HAP-1 (cell line): ENCODE measurements at regions not wholly inside any gene's neighbourhood (a gene's known extent, or its start where the extent isn't known, plus 50 kb on each side); places are given as distances from the start of the nearest gene placed in this dataset.
"Not testable (repeated sequence)": the region's sequence is repeated elsewhere in the genome, so short reads cannot be mapped to it uniquely, and the experiment has no call there.

Experiments
- DNase-seq, 2 experiments: peaks; one replicate each; pipeline ENCODE4 v3.0.0-alpha.2; 2016 to 2020; ENCODE audit warnings: low spot score in 2 of 2
- H3K27me3 ChIP-seq: fragments of 250-450 bp; sonication (Bioruptor Pico); 2 replicates; pipeline ENCODE4 v1.5.1; 2020; ENCODE audit warnings: low read depth, mild to moderate bottlenecking, moderate library complexity
- H3K36me3 ChIP-seq: fragments of 250-450 bp; sonication (Bioruptor Pico); replicated peaks from 2 replicates; pipeline ENCODE4 v1.5.1; 2020; ENCODE audit warnings: mild to moderate bottlenecking
- H3K4me1 ChIP-seq: fragments of 250-450 bp; sonication (Bioruptor Pico); 2 replicates; pipeline ENCODE4 v1.5.1; 2020; ENCODE audit warnings: mild to moderate bottlenecking
- H3K4me3 ChIP-seq: fragments of 250-450 bp; sonication (Bioruptor Pico); 2 replicates; pipeline ENCODE4 v1.5.1; 2020; ENCODE audit warnings: mild to moderate bottlenecking, moderate library complexity
- H3K9me3 ChIP-seq: fragments of 250-450 bp; sonication (Bioruptor Pico); 2 replicates; pipeline ENCODE4 v1.5.1; 2020; ENCODE audit warnings: mild to moderate bottlenecking, moderate library complexity
- in situ Hi-C: fragments of 300-500 bp; cut with MboI; formaldehyde crosslinking; loops from 3 replicates; pipeline ENCODE4 v1.14.3; 2020; ENCODE audit warnings: low sequenced_read_pairs, inconsistent platforms, mixed read lengths

DNA sequence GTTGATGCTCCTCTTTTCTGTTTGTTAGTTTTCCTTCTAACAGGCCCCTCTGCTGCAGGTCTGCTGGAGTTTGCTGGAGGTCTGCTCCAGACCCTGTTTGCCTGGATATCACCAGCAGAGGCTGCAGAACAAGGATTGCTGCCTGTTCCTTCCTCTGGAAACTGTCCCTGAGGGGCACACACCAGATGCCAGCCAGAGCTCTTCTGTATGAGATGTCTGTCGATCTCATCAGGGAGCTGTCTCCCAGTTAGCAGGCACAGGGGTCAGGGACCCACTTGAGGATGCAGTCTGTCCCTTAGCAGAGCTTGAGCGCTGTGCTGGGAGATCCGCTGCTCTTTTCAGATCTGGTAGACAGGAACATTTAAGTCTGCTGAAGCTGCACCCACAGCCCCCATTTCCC lies 422.3 kb upstream of the SYNCRIP start:
- in situ Hi-C loops, H3K9me3 ChIP-seq, DNase-seq, H3K4me1 ChIP-seq, H3K27me3 ChIP-seq, H3K36me3 ChIP-seq, H3K4me3 ChIP-seq: not testable (repeated sequence)

DNA sequence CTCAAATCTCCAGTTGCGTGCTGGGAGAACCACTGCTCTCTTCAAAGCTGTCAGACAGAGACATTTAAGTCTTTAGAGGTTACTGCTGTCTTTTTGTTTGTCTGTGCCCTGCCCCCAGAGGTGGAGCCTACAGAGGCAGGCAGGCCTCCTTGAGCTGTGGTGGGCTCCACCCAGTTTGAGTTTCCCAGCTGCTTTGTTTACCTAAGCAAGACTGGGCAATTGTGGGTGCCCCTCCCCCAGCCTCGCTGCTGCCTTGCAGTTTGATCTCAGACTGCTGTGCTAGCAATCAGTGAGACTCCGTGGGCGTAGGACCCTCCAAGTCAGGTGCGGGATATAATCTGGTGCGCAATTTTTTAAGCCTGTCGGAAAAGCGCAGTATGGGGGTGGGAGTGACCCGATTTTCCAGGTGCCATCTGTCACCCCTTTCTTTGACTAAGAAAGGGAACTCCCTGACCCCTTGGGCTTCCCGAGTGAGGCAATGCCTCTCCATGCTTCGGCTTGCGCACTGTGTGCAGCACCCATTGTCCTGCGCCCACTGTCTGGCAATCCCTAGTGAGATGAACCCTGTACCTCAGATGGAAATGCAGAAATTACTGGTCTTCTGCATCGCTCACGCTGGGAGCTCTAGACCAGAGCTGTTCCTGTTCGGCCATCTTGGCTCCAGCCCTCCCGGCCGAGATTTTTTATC lies 414.8 kb upstream of the SYNCRIP start:
- H3K27me3 ChIP-seq, H3K4me1 ChIP-seq, in situ Hi-C loops, H3K4me3 ChIP-seq, H3K36me3 ChIP-seq, H3K9me3 ChIP-seq: not testable (repeated sequence)
- peak in 1 of 2 experiments; percentile 12 for DNase-seq

DNA sequence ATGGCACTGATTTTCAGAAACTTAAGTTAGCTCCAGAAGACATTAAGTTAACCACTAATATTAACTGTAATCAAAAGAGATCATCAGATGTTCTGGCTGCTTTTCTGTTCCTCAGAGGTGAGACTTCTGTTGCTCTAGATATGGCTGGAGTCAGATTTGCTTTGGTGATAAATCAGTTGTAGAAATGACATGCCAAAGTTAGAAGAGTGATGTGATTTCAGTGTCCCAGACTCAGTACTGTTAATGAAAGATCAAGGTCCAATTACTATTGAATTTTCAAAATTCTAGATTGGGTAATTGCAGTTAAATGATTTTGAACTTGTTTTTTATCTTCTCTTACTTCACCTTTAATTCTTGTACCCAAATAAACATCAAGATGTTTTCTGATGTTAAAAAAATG lies 402.4 kb upstream of the SYNCRIP start:
- no peak for DNase-seq
- in situ Hi-C loops, result no loop called here

GRCh38 chr6:86042214-86042613 lies 399.5 kb upstream of the SYNCRIP start:
- in situ Hi-C loops, result no loop called here
- Histone ChIP-seq H3K4me3 (no peak overlapping the region), H3K27me3 (no peaks in the 10 kb centered on the region), H3K36me3 (no peaks in the 10 kb centered on the region), H3K4me1 (no peaks in the 10 kb centered on the region), H3K9me3 (no peaks in the 10 kb centered on the region)
- DNase-seq, result no peak

More for the DNA sequence above, 402.4 kb upstream of the SYNCRIP start:
- no peaks in the 10 kb centered on the region for H3K36me3 ChIP-seq
- H3K27me3 ChIP-seq, result no peaks in the 10 kb centered on the region
- no peak overlapping the region for H3K4me3 ChIP-seq
- no peaks in the 10 kb centered on the region for H3K4me1 ChIP-seq
- no peaks in the 10 kb centered on the region for H3K9me3 ChIP-seq

DNA sequence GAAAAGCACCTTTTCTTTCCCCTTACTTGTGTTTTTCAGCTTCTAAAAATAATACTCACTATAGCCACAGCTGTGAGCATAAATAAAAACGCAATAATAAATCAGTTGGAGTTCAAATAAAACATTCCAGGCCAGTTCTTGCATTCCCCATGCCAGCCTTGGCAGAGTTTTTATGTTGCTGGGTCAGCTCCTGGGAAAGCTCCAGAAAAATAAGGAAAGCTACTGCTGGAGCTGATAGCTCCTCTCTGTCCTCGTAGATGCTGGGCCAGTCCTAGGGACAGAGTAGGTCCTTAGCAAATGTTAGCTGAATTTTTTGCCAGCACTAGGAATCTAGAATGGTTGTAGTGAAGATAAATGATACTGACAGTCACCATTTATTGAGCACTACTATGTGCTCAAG lies 389.0 kb upstream of the SYNCRIP start:
- H3K4me1 ChIP-seq, result no peaks in the 10 kb centered on the region
- no peak overlapping the region for H3K4me3 ChIP-seq
- in situ Hi-C loops, result no loop called here
- no peaks in the 10 kb centered on the region for H3K27me3 ChIP-seq
- H3K36me3 ChIP-seq, result no peaks in the 10 kb centered on the region
- DNase-seq, result no peak
- H3K9me3 ChIP-seq, result no peaks in the 10 kb centered on the region

DNA sequence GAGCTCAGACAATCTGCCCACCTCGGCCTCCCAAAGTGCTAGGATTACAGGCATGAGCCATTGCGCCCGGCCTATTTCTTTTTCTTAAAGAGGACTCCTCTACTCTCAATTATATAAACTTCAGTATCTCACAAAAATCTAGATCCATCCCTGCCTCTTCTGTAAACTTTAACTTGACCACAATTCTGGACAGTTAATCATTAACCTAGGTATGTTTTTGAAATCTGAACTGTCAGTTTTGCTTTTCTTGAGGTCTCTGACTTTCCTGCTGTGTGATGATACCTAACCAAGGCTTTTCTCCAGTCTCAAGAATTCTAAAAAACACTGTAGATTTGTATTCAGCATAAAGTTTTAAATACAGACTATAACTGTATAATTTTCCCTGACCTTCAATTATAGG lies 388.2 kb upstream of the SYNCRIP start:
- Histone ChIP-seq H3K4me1 (no peaks in the 10 kb centered on the region), H3K27me3 (no peaks in the 10 kb centered on the region), H3K4me3 (no peak overlapping the region), H3K9me3 (no peaks in the 10 kb centered on the region), H3K36me3 (no peaks in the 10 kb centered on the region)
- DNase-seq, result no peak
- in situ Hi-C loops, result no loop called here

DNA sequence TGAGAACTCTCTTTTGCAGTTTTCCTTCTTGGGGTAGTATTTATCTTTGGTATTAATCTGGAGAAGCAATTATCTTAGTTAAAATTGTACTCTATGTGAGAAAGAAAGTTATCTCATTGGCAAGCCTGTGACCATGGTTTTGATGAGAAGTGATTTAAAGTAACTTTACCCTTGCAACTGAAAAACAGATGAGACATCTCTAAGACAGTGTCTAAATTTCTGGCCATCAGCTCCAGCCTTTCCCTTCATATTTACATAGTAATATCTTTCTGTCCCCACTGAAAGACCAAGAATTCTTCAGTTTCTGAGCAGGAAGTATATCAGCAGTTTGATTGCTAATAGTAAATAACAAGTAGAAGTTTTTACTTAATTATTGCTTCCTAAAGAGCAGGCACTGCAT lies 386.1 kb upstream of the SYNCRIP start:
- in situ Hi-C loops, result no loop called here
- DNase-seq, result no peak
- H3K4me1 ChIP-seq, result no peaks in the 10 kb centered on the region
- H3K9me3 ChIP-seq, result no peaks in the 10 kb centered on the region
- H3K4me3 ChIP-seq, result no peak overlapping the region
- H3K36me3 ChIP-seq, result no peaks in the 10 kb centered on the region
- no peaks in the 10 kb centered on the region for H3K27me3 ChIP-seq

GRCh38 chr6:86026890-86027289 lies 384.2 kb upstream of the SYNCRIP start:
- H3K4me1 ChIP-seq, H3K27me3 ChIP-seq, H3K9me3 ChIP-seq, H3K36me3 ChIP-seq, DNase-seq, H3K4me3 ChIP-seq, in situ Hi-C loops: not testable (repeated sequence)

GRCh38 chr6:86017236-86017635 lies 374.6 kb upstream of the SYNCRIP start:
- no peaks in the 10 kb centered on the region for H3K36me3 ChIP-seq
- no peaks in the 10 kb centered on the region for H3K9me3 ChIP-seq
- no peaks in the 10 kb centered on the region for H3K4me1 ChIP-seq
- H3K4me3 ChIP-seq, result no peak overlapping the region
- H3K27me3 ChIP-seq, result no peaks in the 10 kb centered on the region
- DNase-seq, result no peak
- in situ Hi-C loops, result no loop called here

DNA sequence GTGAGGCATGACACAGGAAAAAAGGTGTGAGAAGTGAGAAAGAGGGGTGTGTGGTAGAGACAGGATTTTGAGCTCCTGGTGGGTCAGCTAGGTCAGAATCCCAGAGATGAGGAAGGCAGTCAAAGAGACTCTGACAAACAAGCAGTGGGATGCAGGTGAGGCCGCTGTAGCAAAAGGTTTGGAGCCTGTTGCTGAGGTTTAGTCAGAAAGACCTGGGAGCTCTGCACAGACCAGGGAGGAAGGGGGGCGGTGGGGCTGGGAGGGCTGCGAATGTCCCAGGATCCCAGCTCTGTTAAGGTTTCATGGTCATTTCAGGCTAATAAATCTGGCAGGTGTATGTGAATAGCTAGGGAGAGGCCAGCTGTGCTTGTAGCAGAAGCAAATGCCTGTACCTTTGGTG lies 373.9 kb upstream of the SYNCRIP start:
- DNase-seq, result no peak
- H3K4me1 ChIP-seq, result no peaks in the 10 kb centered on the region
- H3K27me3 ChIP-seq, result no peaks in the 10 kb centered on the region
- no peaks in the 10 kb centered on the region for H3K36me3 ChIP-seq
- in situ Hi-C loops, result no loop called here
- no peak overlapping the region for H3K4me3 ChIP-seq
- no peaks in the 10 kb centered on the region for H3K9me3 ChIP-seq

DNA sequence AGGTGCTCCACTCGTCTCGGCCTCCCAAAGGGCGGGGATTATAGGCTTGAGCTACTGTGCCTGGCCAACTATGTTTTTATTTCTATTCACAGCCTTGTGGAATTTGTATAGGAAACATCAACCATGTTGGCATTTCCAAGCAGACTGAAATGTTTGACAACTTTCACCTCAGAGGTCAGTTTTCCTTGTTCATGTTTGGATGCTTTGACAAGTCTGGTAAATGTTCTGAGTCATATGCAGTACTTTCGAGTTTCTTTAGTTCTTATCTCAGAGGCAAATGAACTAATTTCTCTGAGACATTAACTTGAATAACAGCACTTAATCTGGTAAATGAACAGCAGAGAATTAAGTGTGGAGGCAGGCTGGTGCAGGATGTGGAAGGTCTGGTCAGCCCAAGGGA lies 373.4 kb upstream of the SYNCRIP start:
- H3K4me3 ChIP-seq, result no peak overlapping the region

DNA sequence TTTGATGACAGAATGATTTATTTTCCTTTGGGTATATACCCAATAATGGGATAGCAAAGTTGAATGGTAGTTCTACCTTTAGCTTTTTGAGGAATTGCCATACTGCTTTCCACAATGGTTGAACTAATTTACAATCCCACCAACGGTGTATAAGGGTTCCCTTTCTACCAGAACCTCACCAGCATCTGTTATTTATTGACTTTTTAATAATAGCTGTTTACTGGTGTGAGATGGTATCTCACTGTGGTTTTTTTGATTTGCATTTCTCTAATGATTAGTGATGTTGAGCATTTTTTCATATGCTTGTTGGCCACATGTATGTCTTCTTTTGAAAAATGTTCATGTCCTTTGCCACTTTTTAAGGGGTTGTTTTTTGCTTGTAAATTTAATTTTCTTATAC lies 370.3 kb upstream of the SYNCRIP start:
- DNase-seq, H3K36me3 ChIP-seq, in situ Hi-C loops, H3K4me3 ChIP-seq, H3K4me1 ChIP-seq, H3K9me3 ChIP-seq, H3K27me3 ChIP-seq: not testable (repeated sequence)

More for the DNA sequence above, 373.4 kb upstream of the SYNCRIP start:
- Histone ChIP-seq H3K36me3 (no peaks in the 10 kb centered on the region), H3K4me1 (no peaks in the 10 kb centered on the region), H3K9me3 (no peaks in the 10 kb centered on the region), H3K27me3 (no peaks in the 10 kb centered on the region)
- in situ Hi-C loops, result no loop called here
- no peak for DNase-seq

DNA sequence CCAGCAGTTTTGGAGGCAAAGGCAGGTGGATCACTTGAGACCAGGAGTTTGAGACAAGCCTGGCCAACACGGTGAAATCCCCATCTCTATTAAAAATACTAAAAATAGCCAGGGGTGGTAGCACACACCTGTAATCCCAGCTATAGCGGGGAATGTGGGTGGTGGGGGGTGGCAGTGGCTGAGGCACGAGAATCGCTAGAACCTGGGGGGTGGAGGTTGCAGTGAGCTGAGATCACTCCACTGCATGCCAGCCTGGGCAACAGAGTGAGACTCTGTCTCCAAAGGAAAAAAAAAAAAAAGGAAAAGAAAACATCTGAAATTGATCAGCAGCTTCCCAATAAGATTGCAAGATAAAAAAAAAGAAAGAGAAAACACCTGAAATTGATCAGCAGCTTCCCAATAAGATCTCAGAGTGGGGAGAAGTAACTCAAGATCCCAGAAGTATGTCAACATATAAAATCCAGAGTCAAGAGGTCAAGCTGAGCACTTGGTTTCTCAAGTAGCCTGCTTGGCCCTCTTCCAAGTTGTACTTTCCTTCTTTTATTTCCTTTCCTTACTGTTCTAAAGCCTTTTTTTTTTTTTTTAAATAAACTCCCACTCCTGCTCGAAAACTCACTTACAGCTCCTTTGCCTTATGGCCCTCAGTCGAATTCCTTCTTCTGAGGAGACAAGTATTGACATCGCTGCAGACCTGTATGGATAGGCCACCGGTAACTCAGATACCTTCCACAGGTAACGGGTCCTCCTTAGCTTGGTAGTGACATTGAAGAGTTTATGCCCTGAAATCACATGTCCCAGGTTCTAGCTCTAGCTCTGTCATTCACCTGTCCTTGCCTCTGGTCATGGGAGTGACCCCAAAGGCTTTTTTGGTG lies 368.5 kb upstream of the SYNCRIP start:
- H3K4me3 ChIP-seq, result no peak overlapping the region
- H3K9me3 ChIP-seq, result no peaks in the 10 kb centered on the region
- no peaks in the 10 kb centered on the region for H3K27me3 ChIP-seq
- in situ Hi-C loops, result no loop called here
- no peaks in the 10 kb centered on the region for H3K4me1 ChIP-seq
- no peaks in the 10 kb centered on the region for H3K36me3 ChIP-seq
- no peak for DNase-seq

GRCh38 chr6:85997206-85997605 lies 354.5 kb upstream of the SYNCRIP start:
- no peaks in the 10 kb centered on the region for H3K36me3 ChIP-seq
- no peaks in the 10 kb centered on the region for H3K9me3 ChIP-seq
- no peak for DNase-seq
- in situ Hi-C loops, result no loop called here
- H3K27me3 ChIP-seq, result no peaks in the 10 kb centered on the region
- no peak overlapping the region for H3K4me3 ChIP-seq
- H3K4me1 ChIP-seq, result no peaks in the 10 kb centered on the region
